Endodermal cell (in vitro differentiated cells): ENCODE measurements at regions not wholly inside any gene's neighbourhood (a gene's known extent, or its start where the extent isn't known, plus 50 kb on each side); places are given as distances from the start of the nearest gene placed in this dataset.
A peak's percentile ranks its signal among the peaks of the same experiment; 100 is the strongest.

ENCODE experiments used
- DNase-seq: peaks from one replicate; pipeline ENCODE4 v3.0.0-alpha.2; 2017
- H3K27ac ChIP-seq: 2 replicates; pipeline ENCODE4 v1.5.1; 2013; ENCODE audit warnings: mild to moderate bottlenecking, low read depth, low read length, moderate library complexity
- H3K27me3 ChIP-seq: 2 replicates; pipeline ENCODE4 v1.6.1; 2013; ENCODE audit warnings: mild to moderate bottlenecking, low read length, moderate library complexity; ENCODE audit not compliant: insufficient read depth, control insufficient read depth, poor library complexity, severe bottlenecking
- H3K36me3 ChIP-seq: 2 replicates; pipeline ENCODE4 v1.7.0; 2013; ENCODE audit warnings: mild to moderate bottlenecking, low read length, moderate library complexity; ENCODE audit not compliant: control insufficient read depth, insufficient read depth
- H3K4me1 ChIP-seq: one replicate; pipeline ENCODE4 v1.7.0; 2013; ENCODE audit warnings: low read length; ENCODE audit not compliant: control insufficient read depth, insufficient read depth
- H3K4me3 ChIP-seq: 2 replicates; pipeline ENCODE4 v1.5.1; 2013; ENCODE audit warnings: mild to moderate bottlenecking, low read length, moderate library complexity
- H3K9ac ChIP-seq: 2 replicates; pipeline ENCODE4 v1.6.1; 2013; ENCODE audit warnings: mild to moderate bottlenecking, low read length, moderate library complexity; ENCODE audit not compliant: poor library complexity, severe bottlenecking; ENCODE audit errors: extremely low read depth
- H3K9me3 ChIP-seq: 2 replicates; pipeline ENCODE4 v1.6.1; 2013; ENCODE audit warnings: mild to moderate bottlenecking, low read length, moderate library complexity; ENCODE audit not compliant: control insufficient read depth
- H3K27ac Mint-ChIP-seq: 2 replicates; pipeline ENCODE4 v1.8.0; 2020; ENCODE audit warnings: mixed read lengths
- H3K27me3 Mint-ChIP-seq: 2 replicates; pipeline ENCODE4 v1.8.0; 2021; ENCODE audit warnings: mild to moderate bottlenecking, mixed read lengths; ENCODE audit not compliant: insufficient read depth
- H3K36me3 Mint-ChIP-seq: 2 replicates; pipeline ENCODE4 v1.8.0; 2020; ENCODE audit warnings: low read depth, mixed read lengths
- H3K4me1 Mint-ChIP-seq: 2 replicates; pipeline ENCODE4 v1.8.0; 2020; ENCODE audit warnings: mixed read lengths
- H3K4me3 Mint-ChIP-seq: 2 replicates; pipeline ENCODE4 v1.8.0; 2020; ENCODE audit warnings: mild to moderate bottlenecking, moderate library complexity, mixed read lengths
- H3K9me3 Mint-ChIP-seq: 2 replicates; pipeline ENCODE4 v1.8.0; 2020; ENCODE audit warnings: mild to moderate bottlenecking, mixed read lengths
- CTCF ChIP-seq: fragments of 200-600 bp; sonication (generic); conservative IDR thresholded peaks from 2 replicates; pipeline ENCODE4 v1.5.0; 2021; ENCODE audit warnings: antibody characterized with exemption, mild to moderate bottlenecking
- WGBS, 2 experiments: methylation state at CpG; one replicate each; pipeline versions ENCODE4 v1.1.5 to v1.1.7; 2013; ENCODE audit warnings: missing lambda C conversion rate in 2 of 2, mixed read lengths in 1 of 2; ENCODE audit not compliant: insufficient coverage in 1 of 2, insufficient read length in 1 of 2; 5-methylcytosine and 5-hydroxymethylcytosine counted together

- H3K36me3 ChIP-seq: no peaks in the 10 kb centered on the region
- H3K36me3 Mint-ChIP-seq: no peaks in the 10 kb centered on the region
- TF ChIP-seq CTCF: no peak
Observed at GRCh38 chr10:29931833-29932232, 127.6 kb downstream of the JCAD start.

GRCh38 chr10:29929006-29929405, 130.4 kb downstream of the JCAD start:
- Mint-ChIP-seq H3K4me1 (peaks cover 17% of the 10 kb centered on the region), H3K36me3 (no peaks in the 10 kb centered on the region), H3K9me3 (no peaks in the 10 kb centered on the region), H3K27ac (no peak overlapping the region), H3K27me3 (peaks cover 5% of the 10 kb centered on the region), H3K4me3 (no peak overlapping the region)
- Histone ChIP-seq H3K27ac (no peak overlapping the region), H3K4me3 (no peak overlapping the region), H3K9me3 (peaks cover 14% of the 10 kb centered on the region), H3K9ac (no peak overlapping the region), H3K4me1 (no peaks in the 10 kb centered on the region), H3K36me3 (no peaks in the 10 kb centered on the region), H3K27me3 (no peaks in the 10 kb centered on the region)
- DNase-seq: no peak
- TF ChIP-seq CTCF: no peak
- 93 to 94% methylated on average over 3 to 10 of the region's 10 CpGs for WGBS, 2 experiments

More at GRCh38 chr10:29931833-29932232, 127.6 kb downstream of the JCAD start:
- WGBS, 2 experiments: 93% methylated on average over 2 of the region's 2 CpGs; no CpG with 5 or more reads in 1 of the 2 experiments
- Histone ChIP-seq H3K9ac (no peak overlapping the region), H3K27me3 (no peaks in the 10 kb centered on the region), H3K4me3 (no peak overlapping the region), H3K4me1 (no peaks in the 10 kb centered on the region), H3K27ac (no peak overlapping the region), H3K9me3 (peaks cover 14% of the 10 kb centered on the region)
- Mint-ChIP-seq H3K9me3 (no peaks in the 10 kb centered on the region), H3K27me3 (peaks cover 5% of the 10 kb centered on the region), H3K27ac (no peak overlapping the region), H3K4me1 (peaks cover 17% of the 10 kb centered on the region), H3K4me3 (no peak overlapping the region)
- no peak for DNase-seq

GRCh38 chr10:29926693-29927048, 132.7 kb downstream of the JCAD start:
- DNase-seq: peak; percentile 52
- H3K36me3 Mint-ChIP-seq: no peaks in the 10 kb centered on the region
- WGBS, 2 experiments: 62 to 68% methylated on average over 4 to 6 of the region's 6 CpGs
- peak overlapping the region; percentile 23 for H3K4me3 ChIP-seq
- no peak overlapping the region for H3K27ac ChIP-seq
- H3K9ac ChIP-seq: no peak overlapping the region
- no peaks in the 10 kb centered on the region for H3K36me3 ChIP-seq
- no peak overlapping the region for H3K4me3 Mint-ChIP-seq
- no peak overlapping the region for H3K27ac Mint-ChIP-seq
- peaks cover 18% of the 10 kb centered on the region for H3K4me1 Mint-ChIP-seq
- H3K27me3 ChIP-seq: no peaks in the 10 kb centered on the region
- peaks cover 2% of the 10 kb centered on the region for H3K27me3 Mint-ChIP-seq
- no peaks in the 10 kb centered on the region for H3K9me3 Mint-ChIP-seq
- TF ChIP-seq CTCF: peak; percentile 62
- no peaks in the 10 kb centered on the region for H3K4me1 ChIP-seq
- no peaks in the 10 kb centered on the region for H3K9me3 ChIP-seq
